NCI-H1930 (cell line): ENCODE measurements at regions not wholly inside any gene's neighbourhood (a gene's known extent, or its start where the extent isn't known, plus 50 kb on each side); places are given as distances from the start of the nearest gene placed in this dataset.
A peak's percentile ranks its signal among the peaks of the same experiment; 100 is the strongest.

ENCODE experiments used
- DNase-seq, 2 experiments: peaks; one replicate each; lab custom pipeline; 2025; lab: John Stamatoyannopoulos, UW

DNA sequence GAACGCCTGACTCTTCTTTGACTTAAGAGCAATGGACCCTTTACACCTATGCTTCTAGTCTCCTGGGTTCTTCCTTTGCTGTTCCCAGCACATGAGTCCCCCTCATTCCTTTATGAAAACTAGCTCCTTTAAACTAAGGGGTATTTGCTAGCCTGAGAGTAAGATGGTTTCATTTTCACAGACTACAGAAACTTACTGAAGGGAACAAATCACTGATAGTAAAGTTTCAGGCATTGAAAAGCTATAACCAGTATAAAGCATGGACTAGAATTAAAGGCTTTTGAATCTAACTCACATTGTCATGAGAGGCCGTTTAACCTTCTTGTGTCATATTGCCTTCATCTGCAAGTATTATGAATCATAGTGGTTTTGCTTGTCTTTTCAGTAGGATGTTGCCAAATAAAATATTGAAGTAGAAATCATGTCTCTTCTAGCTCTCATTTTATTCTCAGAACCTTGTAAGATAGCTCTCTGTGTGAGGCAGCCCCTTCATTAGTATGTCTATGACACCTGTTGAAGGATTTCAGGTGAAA is 765.9 kb downstream of the NR2F2 start:
- no peak for DNase-seq

DNA sequence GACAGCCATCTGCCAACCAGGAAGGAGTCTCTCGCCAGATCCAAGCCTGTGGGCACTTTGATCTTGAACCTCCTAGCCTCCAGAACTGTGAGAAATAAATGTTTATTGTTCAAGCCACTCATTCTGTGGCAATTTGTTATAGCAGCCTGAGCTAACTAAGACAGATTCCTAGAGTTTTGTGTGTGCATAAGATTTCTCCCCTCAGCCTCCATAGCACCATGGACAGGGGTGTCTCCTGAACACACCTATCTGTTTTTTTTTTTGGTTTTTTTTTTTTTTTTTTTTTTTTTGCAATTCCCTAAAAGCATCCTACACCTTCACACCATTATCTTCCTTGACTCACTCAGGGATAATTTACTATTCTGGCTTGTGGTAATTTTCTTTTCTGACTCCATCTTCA is 768.5 kb downstream of the NR2F2 start:
- no peak for DNase-seq

DNA sequence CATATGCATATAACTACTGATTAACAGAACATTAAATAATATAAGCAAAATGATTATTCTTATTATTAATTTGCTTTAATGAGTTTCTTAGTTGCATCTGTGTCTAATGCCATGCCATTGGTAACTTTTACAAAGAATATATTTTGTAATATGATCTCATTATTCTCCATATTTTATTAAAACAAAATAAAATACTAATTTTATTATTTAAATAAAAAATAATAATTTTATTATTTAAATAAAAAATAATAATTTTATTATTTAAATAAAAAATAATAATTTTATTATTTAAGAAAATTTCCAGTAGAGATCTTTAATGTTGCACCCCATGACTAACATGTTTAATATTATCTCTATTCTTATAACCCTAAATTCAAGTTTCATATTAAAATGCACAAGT is 771.1 kb downstream of the NR2F2 start:
- DNase-seq: no peak

GRCh38 chr15:97114900-97115760 is 784.6 kb downstream of the NR2F2 start:
- no peak for DNase-seq

DNA sequence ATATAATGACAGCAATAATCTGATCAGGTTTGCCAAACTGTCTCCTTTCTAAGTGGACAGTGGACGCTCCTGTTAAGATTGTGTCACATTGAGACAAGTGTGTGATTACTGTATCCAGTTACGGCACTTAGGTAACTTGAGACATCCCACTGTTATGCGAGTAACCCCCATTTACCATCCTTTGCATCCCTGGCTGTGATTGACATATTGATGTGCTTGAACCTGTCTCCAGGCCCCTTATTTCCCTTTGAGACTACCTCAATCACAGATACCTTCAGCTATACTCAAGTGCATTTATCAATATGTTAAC is 785.2 kb downstream of the NR2F2 start:
- no peak for DNase-seq

DNA sequence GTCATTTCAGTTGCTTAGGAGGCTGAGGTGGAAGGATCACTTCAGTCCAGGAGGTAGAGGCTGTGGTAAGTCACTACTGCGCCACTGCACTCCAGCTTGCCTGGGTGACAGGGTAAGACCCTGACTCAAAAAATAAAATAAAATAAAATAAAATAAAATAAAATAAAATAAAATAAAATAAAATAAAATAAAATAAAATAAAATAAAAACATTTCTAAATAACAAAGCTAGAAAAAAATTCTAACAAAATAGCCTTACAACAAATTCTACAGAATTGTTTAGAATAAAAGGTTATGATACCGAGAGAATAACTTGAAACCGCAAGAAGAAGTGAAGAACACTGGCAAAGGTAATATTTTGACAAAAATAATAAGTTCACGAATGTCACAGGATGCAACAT is 794.3 kb downstream of the NR2F2 start:
- DNase-seq: no peak

GRCh38 chr15:97126553-97127233 is 796.2 kb downstream of the NR2F2 start:
- DNase-seq: no peak

DNA sequence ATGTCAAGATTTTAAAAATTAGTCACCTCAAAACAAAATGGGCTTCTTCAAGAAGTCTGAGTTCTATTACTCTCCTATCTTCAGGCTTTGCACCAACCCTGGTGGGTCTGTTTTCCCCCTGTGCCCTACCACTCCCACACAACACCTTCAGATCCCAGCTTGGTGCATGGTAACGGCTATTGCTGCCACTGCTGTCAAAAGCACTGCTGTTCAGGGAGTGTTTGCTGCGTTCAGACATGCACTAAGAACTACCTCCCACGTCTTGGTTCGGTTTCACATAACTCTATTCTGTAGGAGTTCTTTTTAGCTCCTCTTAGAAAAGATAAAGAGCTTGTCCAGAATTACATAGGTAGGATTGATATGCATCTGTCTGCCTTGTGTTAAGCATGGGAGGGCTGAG is 799.2 kb downstream of the NR2F2 start:
- no peak for DNase-seq

- no peak for DNase-seq
Observed at GRCh38 chr15:97140216-97140615, 809.7 kb downstream of the NR2F2 start.

DNA sequence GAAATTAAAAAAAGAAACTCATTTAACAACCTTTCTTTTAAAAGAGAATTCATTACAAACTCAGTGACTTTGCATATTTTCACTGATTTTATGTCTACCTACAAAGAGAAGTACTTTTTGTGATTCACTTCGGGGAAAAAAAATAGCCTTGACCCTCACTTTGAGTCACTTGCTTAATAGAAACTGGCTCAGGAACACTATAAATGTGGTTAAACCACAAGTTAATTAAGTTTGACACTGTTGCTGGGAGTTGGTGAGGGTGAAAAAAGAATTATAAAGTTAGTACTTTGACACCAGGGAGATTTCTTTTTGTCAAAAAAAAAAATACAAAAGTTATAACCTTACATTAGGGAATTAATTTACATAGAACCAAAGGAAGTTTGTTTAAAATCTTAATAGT is 810.9 kb downstream of the NR2F2 start:
- no peak for DNase-seq

- DNase-seq: no peak
Observed at GRCh38 chr15:97141871-97142270, 811.4 kb downstream of the NR2F2 start.

DNA sequence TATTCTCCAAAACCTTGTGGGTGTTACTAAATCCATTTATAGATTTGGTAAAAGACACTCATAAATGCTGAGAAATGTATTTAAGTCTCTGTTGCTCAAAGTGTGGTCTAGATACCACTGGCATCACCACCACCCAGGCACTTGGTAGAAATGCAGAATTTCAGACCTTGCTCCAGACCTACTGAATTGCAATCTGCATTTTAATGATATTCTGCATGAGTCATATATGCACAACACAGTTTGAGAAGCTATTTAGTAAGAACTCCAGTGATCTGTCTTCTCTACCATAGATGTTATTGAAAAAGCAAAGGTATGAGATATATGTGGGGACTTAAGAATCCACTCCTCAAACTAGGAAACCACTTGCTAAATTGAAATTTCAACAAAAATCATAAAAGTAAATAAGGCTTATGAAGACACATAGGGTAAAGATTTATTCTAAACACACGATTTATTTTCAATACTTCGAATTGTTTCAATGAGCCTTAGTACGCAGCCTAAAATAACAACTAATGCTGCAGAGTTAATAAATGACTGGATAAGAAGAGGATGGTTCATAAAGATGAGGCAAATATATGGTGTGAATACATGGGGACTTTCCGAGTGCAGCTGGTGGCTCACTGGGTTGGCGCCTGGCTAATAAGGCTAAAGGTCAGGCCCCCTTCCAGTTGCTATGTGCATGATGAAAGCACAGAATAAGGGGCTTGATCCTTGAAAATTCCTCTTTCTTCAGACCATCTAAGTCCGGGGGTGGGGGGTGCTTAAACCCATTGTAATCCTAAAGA is 813.3 kb downstream of the NR2F2 start:
- no peak for DNase-seq

DNA sequence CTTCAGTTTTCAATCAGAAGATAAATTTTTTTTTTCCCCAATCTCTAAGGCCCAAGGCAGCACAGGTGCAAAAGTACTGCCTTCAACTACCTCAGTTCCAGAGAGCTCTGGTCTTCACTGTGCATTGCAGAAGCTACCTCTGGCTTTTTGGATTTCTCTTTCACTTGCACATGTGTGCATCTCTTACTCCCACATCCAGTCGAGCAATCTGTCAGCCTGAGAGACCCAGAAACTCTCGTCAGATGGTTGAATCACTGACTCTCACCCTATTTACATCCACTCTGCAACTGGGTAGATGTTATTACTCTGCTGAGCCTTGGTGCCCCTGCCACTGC is 813.8 kb downstream of the NR2F2 start:
- no peak for DNase-seq

DNA sequence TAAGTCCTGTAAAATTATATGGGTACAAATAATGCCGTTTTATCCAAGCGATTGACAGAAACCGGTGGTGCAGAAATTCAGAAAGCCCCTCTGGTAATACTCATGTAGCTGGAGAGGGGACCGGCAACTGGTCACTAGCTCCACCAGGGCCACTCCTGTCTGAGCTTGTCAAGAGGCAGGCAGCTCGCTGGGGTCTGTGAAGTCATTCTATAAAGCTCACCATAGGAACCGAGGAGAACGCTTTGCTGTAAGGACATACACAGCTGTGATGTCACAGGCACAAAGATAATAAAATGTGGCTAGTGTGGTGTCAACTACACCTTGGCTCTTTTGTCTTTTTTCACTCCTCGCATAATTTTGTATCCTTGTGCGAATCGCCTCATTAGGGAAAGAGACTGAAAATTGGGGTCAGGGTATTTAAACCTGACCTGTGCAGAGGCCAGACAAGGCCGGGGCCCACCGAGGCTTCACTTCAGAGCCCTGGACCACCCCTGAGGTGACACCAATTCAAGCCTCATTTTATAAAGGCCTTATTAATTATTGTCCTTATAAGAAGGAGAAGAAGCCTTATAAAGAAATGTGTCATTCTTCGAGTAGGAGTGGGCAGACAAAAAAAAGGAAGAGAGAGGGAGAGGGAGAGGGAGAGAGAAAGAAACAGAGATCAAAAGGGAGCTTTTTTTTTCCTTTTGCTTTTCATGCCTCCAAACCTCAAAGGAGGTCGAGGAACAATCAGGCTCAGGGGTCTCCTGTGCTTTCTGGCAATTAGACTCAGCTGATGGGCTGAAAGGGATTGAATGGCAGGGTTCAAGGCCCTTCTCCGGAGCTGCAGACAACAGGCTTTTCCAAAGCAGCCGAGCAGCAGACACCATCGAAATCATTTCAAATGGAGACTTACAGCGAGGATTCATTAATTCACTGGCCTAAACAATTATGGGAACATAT is 813.3 kb upstream of the ARRDC4 start:
- DNase-seq: no peak

DNA sequence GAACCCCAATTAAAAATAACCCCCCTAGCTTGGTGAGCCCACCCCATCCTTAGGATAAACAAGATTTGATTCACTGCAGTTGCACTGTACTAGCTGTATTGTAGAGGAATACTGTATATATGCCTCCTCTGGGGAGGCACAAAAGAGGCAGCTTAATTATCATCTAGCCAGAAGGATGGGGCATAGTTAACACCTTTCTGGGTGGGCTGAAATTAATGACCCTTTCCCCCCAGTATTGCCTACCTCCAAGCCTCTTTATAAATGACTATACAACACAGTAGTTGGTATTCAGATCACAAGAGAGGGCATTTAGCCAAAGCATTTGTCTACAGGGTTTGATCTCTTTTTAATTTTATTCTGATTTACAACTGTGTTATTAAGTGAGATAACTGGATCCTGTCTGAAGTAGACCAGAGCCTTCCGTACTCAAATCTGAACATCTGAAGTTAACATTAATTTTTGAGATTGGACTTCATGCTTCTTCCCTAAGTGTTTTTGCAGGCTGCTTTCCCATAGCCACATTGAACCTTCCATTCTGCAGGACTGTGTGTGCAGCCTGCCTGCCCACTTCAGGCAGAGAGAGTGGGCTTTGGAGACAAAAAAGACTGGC is 807.0 kb upstream of the ARRDC4 start:
- DNase-seq: no peak

GRCh38 chr15:97156739-97157265 is 803.7 kb upstream of the ARRDC4 start:
- DNase-seq: no peak

- no peak for DNase-seq
Observed at GRCh38 chr15:97162805-97163495, 797.6 kb upstream of the ARRDC4 start.

- DNase-seq: no peak
Observed at GRCh38 chr15:97165205-97165604, 795.3 kb upstream of the ARRDC4 start.

DNA sequence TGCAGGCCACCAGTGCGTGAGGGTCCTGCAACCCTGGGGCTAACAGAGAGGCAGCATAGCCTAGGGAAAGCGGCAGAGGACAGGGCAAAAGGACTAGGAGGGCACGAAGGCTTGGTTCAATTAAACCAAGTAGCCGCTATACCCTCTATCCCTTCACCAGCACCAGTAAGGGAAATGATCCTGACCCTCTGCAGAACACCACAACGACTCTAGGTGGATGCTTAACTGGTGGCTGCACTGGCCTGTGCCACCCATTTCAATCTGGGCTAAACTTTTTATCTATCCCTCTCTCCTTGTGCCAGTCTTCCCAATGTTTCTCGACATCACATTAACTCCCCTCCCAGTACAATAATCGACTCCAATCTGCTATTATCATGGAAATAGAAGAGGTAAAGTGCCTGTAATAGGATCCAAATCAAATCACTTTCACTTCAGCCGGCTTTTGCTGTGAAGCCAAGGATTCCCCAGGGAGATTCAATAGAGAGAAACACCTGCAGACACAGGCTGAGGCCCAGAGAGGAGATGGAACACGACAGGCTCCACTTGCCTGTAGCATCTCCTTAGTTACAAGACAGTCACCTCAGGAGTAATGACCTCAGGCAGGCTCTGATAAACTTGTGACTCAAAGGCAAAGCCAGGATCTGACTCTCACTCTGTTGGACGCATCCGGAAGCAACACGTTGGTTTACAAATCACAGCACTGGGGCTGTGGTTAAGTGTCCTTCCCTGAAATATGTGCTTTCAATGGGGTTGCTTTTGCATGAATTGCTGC is 791.6 kb upstream of the ARRDC4 start:
- peak in 1 of 2 experiments; percentile 25 for DNase-seq

DNA sequence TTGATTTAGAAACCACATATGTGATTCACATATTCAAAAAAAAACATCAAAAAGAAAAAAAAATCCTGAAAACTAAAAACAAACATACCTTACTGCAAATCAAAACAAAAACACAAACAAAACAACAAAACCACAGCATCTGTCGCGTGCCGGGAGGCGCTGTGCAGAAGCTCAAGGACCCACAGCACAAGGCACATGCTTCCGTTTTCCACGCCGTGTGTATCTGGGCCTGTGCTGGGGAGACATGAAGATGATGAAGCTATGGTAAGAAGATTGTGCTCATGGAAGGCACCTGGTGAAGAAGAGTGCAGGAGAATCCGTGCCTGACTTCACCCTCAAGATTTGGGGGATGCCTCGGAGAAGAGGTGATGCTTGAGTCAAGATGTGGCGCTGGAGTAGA is 788.9 kb upstream of the ARRDC4 start:
- no peak for DNase-seq
